ENCODE measurements at regions not wholly inside any gene's neighbourhood (a gene's known extent, or its start where the extent isn't known, plus 50 kb on each side); places are given as distances from the start of the nearest gene placed in this dataset.

GRCh38 chr16:25426829-25427228, 169.2 kb upstream of the ZKSCAN2 start:
- H3K27me3 ChIP-seq (ENCODE audit: control insufficient read depth, insufficient read depth, low read length): no peaks in the 10 kb centered on the region
- CTCF ChIA-PET: no interaction called here
- ATAC-seq (ENCODE audit: low read depth): no peak

More at GRCh38 chr16:25426829-25427228, 169.2 kb upstream of the ZKSCAN2 start:
- Histone ChIP-seq H2BK15ac (ENCODE audit: low read depth, low read length) (no peak overlapping the region), H2BK5ac (ENCODE audit: low read depth, low read length, poor library complexity, severe bottlenecking) (no peak overlapping the region), H2AFZ (replicated peaks; ENCODE audit: low read length, poor library complexity) (no peak overlapping the region), H3K4me3 (ENCODE audit: insufficient read depth, low read depth, low read length) (no peak overlapping the region), H4K8ac (ENCODE audit: low read depth in 2 of 2, low read length in 2 of 2) (no peak overlapping the region), H4K5ac (ENCODE audit: low read depth, low read length) (no peak overlapping the region), H3K9me1 (ENCODE audit: insufficient read depth, low read length) (no peaks in the 10 kb centered on the region), H4K20me1 (ENCODE audit: insufficient read depth, low read length) (no peaks in the 10 kb centered on the region), H3K4me2 (ENCODE audit: low read depth, low read length) (no peak overlapping the region), H2AK5ac (ENCODE audit: low read depth, low read length) (no peak overlapping the region), H3K9ac (ENCODE audit: low read depth, low read length) (no peak overlapping the region), H3K56ac (ENCODE audit: extremely low read depth, insufficient read depth, low read length) (no peak overlapping the region), H4K91ac (ENCODE audit: insufficient read depth, low read depth, low read length) (no peak overlapping the region), H3K18ac (ENCODE audit: low read depth, low read length) (no peak overlapping the region), H3K79me1 (ENCODE audit: low read depth in 1 of 2, low read length in 2 of 2) (no peaks in the 10 kb centered on the region), H3K23ac (ENCODE audit: low read depth, low read length) (no peak overlapping the region), H3K4me1 (ENCODE audit: control insufficient read depth, insufficient read depth, low read length) (no peaks in the 10 kb centered on the region), H3K4ac (ENCODE audit: low read depth, low read length) (no peak overlapping the region), H3K9me3 (ENCODE audit: control insufficient read depth, insufficient read depth, low read length) (peaks cover 18% of the 10 kb centered on the region), H2BK120ac (ENCODE audit: low read depth, low read length) (no peak overlapping the region), H3K27ac (ENCODE audit: insufficient read depth, low read length) (no peak overlapping the region), H3K36me3 (ENCODE audit: control insufficient read depth, insufficient read depth, low read length) (no peaks in the 10 kb centered on the region), H2AK9ac (replicated peaks; ENCODE audit: low read depth, low read length, poor library complexity) (no peak overlapping the region), H2BK20ac (ENCODE audit: low read depth, low read length) (no peak overlapping the region), H3K14ac (replicated peaks; ENCODE audit: low read depth, low read length) (no peak overlapping the region)
- dilution Hi-C loops (cut with HindIII; ENCODE audit: low sequenced_read_pairs, unreplicated experiment): no loop called here
- TF ChIP-seq RFX5 (IDR thresholded peaks at IDR 0.05; ENCODE audit: low read depth, low read length): no peak
- TF ChIP-seq SMC3 (IDR thresholded peaks at IDR 0.05; ENCODE audit: low read depth, low read length): no peak
- TF ChIP-seq MAZ (IDR thresholded peaks at IDR 0.05; ENCODE audit: borderline replicate concordance, low read depth, low read length): no peak
- TF ChIP-seq MAFK (IDR thresholded peaks at IDR 0.05; ENCODE audit: low read depth, low read length): no peak
- no peak for TF ChIP-seq BHLHE40 (IDR thresholded peaks at IDR 0.05; ENCODE audit: low read depth, low read length)
- TF ChIP-seq CTCF (conservative IDR thresholded peaks at IDR 0.05; ENCODE audit: low read depth, low read length): no peak
- no peak for TF ChIP-seq CEBPB (IDR thresholded peaks at IDR 0.05; ENCODE audit: low read depth, low read length)
- no peak for TF ChIP-seq NFE2L2 (IDR thresholded peaks at IDR 0.05; ENCODE audit: low read depth, low read length)
- TF ChIP-seq MXI1 (IDR thresholded peaks at IDR 0.05; ENCODE audit: borderline replicate concordance, low read depth, low read length): no peak
- POLR2A ChIA-PET (ENCODE audit: unreplicated experiment): no interaction called here
- DNase-seq: no peak
- no TSS peak for BruUV-seq (replicated peaks)
- intact Hi-C loops (cut with micrococcal nuclease): no loop called here
- in situ Hi-C loops (cut with MboI; ENCODE audit: low sequenced_read_pairs): no loop called here
- WGBS, 2 experiments (ENCODE audit: extremely low coverage in 2 of 2, insufficient read length in 1 of 2): no CpG with 5 or more reads among the region's 1 CpG
